HG03060 (cell line): ENCODE measurements at regions not wholly inside any gene's neighbourhood (a gene's known extent, or its start where the extent isn't known, plus 50 kb on each side); places are given as distances from the start of the nearest gene placed in this dataset.

Experiments used
- ATAC-seq: cut with Tn5 transposase; IDR thresholded peaks from one replicate; pipeline ENCODE4 v1.9.1; 2021; ENCODE audit warnings: low read depth, moderate number of reproducible peaks; ENCODE audit not compliant: unreplicated experiment

DNA sequence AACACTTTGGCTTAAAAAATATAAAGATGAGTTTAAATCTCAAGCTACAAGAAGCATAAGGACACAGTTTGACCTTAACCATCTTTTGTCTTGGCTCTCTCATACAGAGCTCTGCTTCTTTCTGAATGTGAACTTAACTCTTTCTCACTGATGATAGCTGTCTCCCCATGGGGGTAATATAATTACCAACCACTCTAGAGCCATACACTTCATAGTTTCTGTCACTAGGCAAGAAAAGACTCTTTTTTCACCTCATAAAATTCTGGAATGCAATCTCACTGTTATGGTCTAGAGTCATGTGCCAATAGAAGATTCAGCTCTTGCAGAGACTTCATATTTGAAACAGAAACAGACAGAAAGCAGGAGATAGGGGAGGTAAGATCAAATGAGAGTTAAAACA lies 481.7 kb upstream of the AGA start:
- ATAC-seq = no peak

DNA sequence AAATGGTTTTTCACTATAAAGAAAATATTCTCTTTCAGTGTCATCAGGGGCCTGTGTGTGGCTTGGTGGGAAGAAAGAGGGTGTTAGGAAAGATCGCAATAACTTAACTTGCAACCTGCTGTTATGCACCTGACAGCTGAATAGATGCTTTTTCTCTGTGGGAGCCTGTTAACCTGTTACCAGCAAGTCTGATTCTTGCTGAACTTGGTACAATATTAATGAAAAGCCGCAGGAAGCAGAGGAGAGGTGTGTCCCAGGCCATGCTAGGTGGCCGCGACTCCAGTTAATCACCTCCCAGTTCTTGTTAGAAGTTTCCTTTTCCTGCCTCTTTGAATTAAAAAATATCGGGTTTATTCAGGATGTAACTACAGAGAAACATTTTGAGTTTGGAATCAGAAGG lies 494.8 kb upstream of the AGA start:
- ATAC-seq = no peak

DNA sequence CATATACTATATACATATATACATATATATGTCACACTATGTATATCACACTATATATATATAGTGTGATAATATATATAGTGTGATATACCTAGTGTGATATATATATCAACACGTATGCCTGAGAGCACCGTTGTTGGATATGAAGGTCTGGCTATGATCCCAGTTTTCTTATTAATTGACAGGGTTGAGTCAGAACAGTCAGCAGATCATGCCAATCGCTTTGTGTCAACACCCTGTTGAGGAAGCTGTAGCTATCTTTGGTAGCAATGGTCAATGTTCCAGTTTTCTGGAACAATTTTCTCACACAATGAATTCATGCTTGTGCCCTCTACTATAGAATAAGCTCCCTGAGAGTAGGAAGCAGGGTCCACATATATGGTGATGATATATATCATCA lies 496.0 kb upstream of the AGA start:
- ATAC-seq = no peak

DNA sequence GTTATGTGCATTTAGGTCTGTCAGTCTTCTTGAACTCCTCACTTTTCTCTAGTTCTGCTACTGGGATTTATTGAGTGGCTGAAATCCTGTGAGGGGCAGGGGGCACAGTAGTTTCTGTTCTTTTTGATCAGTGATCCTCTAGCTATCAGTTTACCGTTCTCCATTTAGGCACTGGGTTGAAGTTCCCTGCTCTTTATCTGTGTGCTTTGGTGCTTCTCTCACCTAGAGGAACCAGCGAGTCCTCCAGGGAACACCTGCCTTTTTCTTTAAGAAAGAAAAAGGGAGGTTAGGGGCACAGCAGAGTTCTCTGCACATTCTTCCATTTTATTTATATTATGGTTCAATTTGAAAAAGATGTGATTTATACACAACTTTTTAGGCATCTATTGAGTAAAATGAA lies 503.0 kb upstream of the AGA start:
- ATAC-seq = no peak

DNA sequence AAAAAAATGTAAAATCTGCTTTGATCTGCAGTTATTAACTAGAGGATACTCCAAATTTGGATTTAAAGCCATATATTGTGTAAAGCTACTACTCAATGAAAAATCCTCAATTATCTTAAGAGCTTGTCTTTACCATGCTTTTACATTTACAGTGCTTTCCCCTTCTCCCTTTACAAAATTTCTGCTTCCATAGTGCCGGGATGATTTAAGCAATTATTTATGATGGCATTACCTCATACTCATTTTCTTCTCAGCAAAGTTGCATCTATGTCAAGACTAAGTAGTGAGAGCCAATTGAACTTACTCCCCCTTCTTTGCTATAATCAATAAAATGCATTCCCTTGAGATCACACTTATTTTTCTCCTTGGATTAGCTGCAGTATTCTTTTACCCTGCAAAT lies 505.4 kb upstream of the AGA start:
- no peak for ATAC-seq

DNA sequence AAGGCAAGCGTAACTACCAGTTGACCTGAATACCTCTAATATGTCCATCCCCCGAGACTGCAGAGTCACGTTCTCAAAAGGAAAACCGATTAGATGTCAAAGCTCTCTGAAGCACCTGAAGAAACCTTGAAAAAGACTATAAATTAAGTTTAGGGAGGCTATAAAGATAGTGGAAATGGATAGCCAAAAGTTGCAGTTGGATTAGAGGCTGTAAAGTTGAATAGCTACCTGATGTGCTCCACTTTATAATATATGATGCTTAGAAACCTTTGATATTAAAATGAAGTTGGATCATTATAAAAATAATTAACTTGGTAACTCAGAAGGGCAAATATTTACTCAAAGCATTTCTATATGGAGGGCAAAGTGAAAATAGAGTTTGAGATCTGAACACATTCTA lies 506.6 kb upstream of the AGA start:
- no peak for ATAC-seq

DNA sequence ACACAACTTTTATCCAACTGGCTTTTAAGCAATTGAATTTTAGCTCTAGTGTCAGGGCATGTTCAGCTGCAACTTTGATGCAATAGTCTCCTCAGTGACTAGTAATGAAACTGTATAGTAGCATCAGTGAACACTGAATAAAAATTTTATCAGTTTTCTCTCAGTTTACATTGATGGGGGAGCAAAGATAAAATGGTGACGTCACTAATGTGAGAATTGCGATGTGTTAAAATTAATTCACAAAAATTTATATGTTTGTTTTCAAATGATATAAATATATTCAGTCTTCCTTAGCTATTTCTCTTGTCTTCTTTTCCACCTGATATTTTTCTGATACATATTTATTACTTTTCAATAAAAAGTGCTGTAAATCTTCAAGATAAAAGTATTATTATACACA lies 508.8 kb upstream of the AGA start:
- no peak for ATAC-seq

DNA sequence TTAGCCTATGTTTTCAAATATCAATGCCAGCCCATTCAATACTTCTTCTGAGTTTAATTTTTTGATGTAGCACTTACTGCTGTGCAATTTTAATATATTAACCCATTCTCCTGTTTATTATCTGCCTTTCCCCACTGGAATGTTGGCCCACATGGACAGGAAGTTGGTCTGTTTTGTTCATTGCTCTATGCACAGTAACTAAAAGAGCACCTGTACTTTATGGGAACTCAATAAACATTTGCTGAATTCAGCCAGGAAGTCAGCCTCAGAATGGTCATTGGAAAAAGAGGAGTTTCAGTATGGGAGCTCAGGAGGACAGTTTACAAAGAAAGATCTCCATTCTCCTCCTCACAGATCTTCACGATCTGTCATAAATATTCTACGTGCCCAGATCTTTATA lies 510.5 kb upstream of the AGA start:
- no peak for ATAC-seq

DNA sequence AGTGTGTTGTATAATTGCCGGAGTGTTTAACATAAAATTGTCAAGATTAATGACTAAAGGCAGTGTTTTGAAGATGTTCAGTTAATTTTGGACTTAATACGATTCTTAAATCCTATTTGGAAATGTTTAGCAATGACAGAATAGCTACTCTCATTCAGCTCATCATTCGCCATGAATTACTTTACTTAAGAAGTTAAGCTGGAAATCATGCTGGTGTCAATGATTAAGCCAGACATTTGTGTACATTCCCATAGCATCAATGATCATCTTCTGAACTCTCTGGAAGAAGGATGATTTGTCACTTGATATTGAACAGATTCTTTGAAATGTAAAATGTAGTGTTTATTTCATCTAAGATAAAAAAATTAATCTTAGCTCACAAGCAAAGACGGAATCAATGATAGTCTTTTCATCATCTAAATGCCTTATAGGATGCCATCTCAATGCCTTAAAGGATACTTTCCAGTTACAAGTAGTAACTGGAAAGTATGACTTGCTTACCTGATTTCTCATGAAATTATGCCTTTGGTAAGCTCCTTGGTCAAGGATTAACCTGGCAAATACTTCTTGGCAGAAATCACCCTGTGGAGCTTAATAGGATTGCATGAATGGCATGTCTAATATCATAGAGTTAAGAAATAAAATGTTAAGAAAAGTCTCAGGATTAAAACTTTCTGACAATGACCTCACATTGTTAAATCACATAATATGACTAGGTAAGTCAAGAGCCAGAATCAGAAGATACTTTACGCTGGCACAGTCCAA lies 515.5 kb upstream of the AGA start:
- ATAC-seq = no peak

DNA sequence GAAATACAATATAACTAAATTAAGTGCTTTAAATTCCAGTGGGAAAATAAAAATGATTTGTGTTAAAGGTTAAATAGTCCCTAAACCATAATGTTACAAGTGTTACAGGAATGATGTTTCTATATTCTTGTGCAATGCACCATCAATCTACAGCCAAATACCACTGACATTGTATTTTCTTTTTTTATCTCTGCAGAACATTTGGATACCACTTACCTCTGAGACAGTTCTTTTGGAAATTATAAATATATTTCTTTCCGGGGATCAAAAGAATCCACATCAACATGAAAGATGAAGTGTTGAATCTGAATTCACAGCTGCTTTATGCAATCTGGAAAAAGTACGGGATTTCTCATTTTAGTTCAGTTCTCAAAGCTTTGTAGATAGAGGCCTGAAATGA lies 518.3 kb upstream of the AGA start:
- ATAC-seq = no peak

DNA sequence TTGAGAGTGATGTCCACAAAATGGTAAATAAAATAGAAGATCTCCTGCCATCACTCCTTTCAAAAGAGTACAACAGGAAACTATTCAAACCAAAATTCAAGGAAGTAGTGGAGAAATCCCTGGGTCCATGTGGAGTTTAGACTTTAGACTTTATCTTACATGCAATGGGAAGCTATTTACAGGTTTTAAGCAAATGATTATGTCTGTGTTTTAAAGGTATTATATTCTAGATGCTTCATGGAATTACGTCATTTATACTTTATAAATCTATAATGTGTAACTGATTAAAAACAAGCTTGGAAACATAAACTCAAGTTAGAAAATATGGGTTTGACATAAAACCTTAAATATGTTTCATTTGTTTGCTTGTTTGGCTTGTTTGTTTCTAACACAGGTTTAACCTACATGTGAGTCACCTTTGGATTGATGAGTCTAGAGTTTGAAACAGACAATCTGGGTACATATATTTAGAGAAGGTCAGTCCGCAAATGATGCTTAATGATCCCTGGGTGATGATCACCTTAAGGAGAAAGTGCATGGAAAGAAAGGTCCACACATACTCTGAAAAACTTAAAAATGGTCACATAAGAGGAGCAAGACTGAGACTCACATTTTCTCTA lies 519.6 kb upstream of the AGA start:
- no peak for ATAC-seq

DNA sequence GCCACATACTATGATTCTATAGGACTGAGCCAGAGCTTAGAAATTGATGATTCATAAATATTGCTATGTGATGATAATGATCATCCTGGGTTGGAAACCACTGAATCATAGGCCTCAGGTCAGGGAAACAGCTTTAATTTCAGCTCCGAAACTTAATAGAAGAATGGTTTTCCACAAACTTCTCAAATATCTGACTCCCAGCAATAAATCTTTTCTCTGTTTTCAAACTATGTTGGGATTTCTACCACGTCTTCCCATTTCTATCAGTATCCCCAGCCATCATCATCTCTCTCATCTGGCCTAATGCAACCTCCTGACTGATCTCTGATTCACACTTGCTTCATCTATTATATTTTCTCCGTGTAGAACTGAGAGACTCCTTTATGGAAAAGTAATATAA lies 521.8 kb upstream of the AGA start:
- ATAC-seq = no peak

DNA sequence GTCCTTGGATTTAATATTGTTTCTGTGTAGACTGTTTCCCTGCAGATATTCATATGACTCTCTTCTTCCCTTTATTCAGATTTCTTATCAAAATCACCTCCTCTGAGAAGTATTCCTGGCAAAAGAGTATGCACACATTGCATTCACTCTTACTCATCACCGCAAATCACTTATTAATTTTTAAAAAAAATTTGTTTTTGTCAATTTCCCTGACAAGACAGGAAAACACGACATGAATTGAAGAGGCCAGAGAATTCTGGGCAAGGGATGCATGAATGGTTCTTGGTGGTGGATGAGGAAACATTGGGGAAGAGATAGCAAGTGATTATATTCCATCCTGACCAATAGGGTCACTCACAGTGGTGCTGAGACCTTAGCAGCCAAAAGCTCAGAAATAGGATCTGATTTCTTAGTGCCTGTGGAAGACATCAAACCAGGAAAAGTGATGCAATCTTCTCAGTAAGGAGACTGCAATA lies 522.5 kb upstream of the AGA start:
- no peak for ATAC-seq

DNA sequence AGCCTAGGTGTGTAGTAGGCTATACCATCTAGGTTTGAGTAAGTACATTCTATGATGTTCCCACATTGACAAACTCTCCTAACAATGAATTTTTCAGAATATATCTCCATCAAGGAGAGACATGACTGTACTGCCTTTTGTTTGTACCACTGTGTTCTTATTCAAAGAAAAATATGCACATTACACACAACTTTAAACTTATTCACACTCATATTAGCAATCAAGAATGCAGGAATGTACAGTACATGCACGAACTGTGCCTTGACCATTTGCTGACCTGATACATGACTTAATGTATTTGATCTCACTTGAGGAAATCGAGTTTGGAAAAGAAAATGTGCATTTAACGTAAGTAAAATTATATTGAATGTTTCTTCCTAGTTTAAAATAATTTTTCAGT lies 525.1 kb upstream of the AGA start:
- ATAC-seq = no peak

DNA sequence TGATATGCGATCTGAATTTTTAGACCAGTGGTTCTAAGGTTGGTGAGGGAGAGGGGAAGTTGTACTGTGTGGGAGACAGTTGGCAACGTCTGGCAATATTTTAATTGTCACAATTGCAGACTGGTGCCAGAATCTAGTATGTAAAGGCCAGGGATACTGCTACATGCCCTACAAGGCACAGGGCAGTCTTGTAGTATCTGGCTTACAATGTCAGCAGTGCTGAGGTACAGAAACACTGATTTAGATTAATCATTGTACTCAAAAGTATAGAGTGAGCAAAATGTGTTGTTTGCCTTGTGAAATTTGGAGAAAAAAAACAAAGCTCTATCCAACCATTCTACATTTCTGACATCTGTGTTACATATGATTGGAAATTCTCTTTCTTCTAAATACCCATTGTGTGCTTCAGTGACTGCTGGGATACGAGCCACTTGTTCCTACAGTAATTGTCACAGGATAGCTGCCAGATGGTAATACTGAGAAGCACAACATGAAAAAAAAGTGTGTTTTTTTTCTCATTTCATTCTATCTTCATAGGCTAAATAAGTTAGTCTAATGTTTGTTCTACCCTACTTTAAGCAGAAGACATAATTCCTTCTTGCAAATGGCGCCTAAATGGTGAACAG lies 526.7 kb upstream of the AGA start:
- ATAC-seq = no peak

DNA sequence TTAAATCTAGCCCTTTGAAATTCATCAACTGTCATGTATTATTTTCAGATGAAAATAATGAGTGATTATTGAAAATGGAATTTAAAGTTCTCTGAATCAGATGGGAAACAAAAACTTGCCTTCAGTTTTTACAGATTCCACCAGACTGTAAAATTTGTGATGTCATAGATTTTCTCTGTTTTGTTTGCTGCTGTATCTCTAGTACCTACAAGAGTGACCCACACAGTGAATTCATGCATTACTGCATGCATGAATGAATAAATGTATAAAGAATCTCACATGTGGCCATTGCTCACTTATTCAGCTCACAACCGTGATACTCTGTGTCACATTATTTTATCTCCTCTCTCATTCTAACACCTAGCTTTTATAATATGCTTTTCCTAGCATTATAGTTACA lies 532.2 kb upstream of the AGA start:
- no peak for ATAC-seq

DNA sequence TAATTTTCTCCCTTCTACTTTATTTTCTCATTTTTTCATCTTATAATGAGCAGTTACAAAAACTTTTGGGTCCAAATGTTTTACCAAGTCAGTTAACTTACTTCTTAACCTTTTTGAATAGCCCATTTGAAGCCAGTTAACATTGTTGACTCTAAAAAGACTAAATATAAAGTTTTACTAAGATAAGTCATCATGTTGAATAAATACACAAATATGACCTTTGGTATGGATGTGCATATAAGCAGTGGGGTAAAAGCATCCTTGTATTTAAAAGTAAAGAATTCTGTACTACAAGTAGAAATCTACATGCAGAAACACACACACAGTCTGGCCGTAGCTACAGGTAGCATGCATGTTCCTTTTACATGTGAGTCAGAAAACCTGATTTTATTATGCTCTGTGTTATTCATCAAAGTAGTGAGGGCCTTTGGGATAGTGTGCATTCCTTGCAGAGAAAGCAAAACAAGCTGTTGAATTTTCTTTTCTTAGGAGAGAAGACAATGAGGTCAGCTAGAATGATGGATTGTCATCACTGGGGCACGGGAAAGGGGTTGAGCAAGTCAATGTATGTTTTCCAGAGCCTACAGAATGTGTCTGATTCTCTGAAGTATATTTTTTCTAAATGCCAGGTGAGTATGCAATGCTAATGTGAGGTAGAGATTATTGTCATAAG lies 533.2 kb upstream of the AGA start:
- ATAC-seq = no peak

DNA sequence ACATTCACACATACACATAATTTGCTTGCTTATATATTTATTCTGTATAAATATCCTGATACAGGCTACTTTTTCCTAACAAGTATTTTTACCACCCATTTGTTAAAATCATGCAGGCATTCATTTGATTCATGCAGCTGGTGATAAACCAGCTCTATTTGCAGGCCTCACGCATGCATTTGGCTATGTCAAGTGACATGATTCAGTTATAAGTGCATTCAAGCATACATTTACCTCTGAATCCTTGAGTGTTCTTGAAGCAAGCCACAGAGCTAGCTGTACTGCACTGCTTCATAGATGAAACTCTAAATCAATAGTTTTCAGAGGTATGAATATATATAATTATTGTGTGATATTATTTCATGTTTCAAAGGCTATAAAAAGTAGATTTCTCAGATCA lies 544.0 kb upstream of the AGA start:
- ATAC-seq = no peak

DNA sequence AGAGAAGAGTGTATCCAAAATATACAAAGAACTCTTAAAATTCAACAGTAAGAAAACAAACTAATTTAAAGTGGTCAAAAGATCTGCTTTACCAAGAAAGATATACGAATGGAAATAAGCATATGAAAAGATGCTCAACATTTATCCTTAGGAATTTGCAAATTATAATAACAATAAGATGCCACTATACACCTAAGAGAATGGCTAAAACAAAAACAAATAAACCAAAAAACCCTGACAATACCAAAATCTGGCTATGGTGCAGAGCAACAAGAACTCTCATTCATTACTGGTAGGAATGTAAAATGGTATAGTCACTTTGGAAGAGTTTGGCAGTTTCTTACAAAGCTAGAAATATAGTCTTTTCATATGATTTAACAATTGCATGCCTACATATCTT lies 545.7 kb upstream of the AGA start:
- no peak for ATAC-seq

DNA sequence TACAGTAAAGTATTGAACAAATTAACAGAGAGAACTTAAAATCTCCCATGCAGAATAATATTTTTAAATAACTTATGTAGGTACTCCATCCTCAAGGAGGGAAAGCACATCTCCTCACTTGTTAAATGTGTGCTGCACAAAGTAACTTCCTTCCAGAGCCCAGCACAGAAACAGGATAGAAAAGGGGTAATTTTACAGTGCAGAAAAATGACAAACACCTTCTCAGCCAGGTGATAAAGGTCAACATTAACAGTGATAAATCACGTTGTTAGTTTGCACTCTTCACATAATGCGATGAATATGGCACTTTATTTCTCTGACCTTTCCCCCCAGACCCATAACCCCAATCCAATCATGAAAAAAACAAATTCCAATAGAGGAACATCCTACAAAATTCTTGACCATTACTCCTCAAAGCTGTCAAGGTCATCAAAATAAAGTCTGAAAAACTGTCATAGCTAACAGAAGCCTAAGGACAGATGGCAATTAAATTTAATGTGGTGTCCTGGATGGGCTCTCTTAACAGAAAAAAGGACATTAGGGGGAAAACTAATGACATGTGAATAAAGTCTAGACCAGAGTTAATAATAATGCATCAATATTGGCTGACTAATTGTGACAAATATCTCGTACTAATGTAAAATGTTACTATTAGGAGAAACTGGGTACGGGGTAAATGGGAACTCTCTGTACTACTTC lies 547.4 kb upstream of the AGA start:
- ATAC-seq = no peak

DNA sequence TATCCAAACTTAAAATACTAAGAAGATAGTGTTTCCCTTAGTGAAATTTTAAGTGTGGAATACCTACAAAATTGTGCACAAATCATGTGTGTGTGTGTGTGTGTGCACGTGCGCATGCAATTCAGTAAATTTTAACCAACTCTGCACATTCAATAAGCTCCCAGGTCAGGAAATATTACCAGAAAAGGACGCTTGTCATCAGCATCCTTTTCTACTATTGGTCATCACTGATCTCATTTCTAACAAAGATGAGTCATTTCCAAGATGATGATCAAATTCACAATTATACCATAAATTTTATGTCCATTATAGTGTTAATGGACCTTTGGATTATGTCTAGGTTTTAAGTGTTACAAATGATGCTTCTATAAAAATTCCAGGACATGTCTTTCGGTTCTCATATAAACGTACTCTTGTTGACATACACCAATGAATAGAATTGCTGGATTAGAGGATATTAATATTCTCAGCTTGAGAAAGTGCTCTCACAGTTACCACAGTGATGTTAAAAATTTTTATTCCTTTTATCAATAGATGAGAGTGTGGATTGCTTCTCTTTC lies 560.9 kb upstream of the AGA start:
- no peak for ATAC-seq
